HL-60 (cell line): ENCODE measurements at regions not wholly inside any gene's neighbourhood (a gene's known extent, or its start where the extent isn't known, plus 50 kb on each side); places are given as distances from the start of the nearest gene placed in this dataset.

Experiments
- DNase-seq, 2 experiments: peaks; one replicate each; pipeline ENCODE4 v3.0.0-alpha.2; 2010 to 2020; ENCODE audit warnings: low read depth in 1 of 2, low spot score in 1 of 2
- H3K27ac ChIP-seq: fragments of 250-450 bp; sonication (Bioruptor Pico); replicated peaks from 2 replicates; pipeline ENCODE4 v1.5.1; 2020; ENCODE audit warnings: mild to moderate bottlenecking, moderate library complexity
- H3K27me3 ChIP-seq: fragments of 250-450 bp; sonication (Bioruptor Pico); 2 replicates; pipeline ENCODE4 v1.5.1; 2021; ENCODE audit warnings: mild to moderate bottlenecking, moderate library complexity; ENCODE audit not compliant: insufficient read depth, poor library complexity, severe bottlenecking
- H3K4me3 ChIP-seq: replicated peaks from 2 replicates; pipeline ENCODE4 v1.5.1; 2011; ENCODE audit warnings: mild to moderate bottlenecking, control low read depth, low read length; ENCODE audit not compliant: insufficient read depth
- GABPA ChIP-seq: IDR thresholded peaks from 2 replicates; pipeline ENCODE4 v1.6.1; 2012; ENCODE audit warnings: low read depth
- POLR2AphosphoS5 ChIP-seq: IDR thresholded peaks from 2 replicates; pipeline ENCODE4 v1.6.1; 2012; ENCODE audit warnings: low read depth
- SPI1 ChIP-seq: IDR thresholded peaks from 2 replicates; pipeline ENCODE4 v1.6.1; 2012; ENCODE audit warnings: low read depth, mild to moderate bottlenecking, borderline replicate concordance
- TF ChIP-seq, protein P1 (sequence below): IDR thresholded peaks from one replicate; pipeline ENCODE4 v1.5.1; 2011; ENCODE audit warnings: low read length, control low read depth, inconsistent platforms; ENCODE audit not compliant: insufficient read depth
- TF ChIP-seq, protein P2 (sequence below): IDR thresholded peaks from 2 replicates; pipeline ENCODE4 v1.6.1; 2012; ENCODE audit warnings: low read depth; ENCODE audit not compliant: insufficient replicate concordance

DNA sequence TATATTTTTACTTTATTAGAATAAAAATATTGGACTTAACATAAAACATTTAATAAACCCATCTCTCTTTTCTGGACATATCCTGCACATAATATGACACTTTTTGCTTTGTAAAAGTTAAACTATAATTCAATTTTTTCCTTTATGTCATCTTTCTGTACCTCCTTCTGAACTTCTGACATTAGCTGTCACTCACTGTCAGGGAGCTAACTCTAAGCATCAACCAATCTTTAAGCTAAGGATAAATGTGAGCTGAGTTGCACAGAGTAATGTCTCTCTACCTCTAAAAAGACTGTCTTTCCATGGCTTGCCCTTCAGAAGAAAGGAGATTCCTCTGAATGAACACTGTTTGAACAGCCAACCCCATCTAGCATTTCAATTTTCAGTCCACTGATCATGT lies 948.6 kb upstream of the CHAC2 start:
- TF ChIP-seq SPI1 (no peak), POLR2AphosphoS5 (no peak), GABPA (no peak)
- TF ChIP-seq, protein P1, sequence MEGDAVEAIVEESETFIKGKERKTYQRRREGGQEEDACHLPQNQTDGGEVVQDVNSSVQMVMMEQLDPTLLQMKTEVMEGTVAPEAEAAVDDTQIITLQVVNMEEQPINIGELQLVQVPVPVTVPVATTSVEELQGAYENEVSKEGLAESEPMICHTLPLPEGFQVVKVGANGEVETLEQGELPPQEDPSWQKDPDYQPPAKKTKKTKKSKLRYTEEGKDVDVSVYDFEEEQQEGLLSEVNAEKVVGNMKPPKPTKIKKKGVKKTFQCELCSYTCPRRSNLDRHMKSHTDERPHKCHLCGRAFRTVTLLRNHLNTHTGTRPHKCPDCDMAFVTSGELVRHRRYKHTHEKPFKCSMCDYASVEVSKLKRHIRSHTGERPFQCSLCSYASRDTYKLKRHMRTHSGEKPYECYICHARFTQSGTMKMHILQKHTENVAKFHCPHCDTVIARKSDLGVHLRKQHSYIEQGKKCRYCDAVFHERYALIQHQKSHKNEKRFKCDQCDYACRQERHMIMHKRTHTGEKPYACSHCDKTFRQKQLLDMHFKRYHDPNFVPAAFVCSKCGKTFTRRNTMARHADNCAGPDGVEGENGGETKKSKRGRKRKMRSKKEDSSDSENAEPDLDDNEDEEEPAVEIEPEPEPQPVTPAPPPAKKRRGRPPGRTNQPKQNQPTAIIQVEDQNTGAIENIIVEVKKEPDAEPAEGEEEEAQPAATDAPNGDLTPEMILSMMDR, result no peak
- TF ChIP-seq, protein P2, sequence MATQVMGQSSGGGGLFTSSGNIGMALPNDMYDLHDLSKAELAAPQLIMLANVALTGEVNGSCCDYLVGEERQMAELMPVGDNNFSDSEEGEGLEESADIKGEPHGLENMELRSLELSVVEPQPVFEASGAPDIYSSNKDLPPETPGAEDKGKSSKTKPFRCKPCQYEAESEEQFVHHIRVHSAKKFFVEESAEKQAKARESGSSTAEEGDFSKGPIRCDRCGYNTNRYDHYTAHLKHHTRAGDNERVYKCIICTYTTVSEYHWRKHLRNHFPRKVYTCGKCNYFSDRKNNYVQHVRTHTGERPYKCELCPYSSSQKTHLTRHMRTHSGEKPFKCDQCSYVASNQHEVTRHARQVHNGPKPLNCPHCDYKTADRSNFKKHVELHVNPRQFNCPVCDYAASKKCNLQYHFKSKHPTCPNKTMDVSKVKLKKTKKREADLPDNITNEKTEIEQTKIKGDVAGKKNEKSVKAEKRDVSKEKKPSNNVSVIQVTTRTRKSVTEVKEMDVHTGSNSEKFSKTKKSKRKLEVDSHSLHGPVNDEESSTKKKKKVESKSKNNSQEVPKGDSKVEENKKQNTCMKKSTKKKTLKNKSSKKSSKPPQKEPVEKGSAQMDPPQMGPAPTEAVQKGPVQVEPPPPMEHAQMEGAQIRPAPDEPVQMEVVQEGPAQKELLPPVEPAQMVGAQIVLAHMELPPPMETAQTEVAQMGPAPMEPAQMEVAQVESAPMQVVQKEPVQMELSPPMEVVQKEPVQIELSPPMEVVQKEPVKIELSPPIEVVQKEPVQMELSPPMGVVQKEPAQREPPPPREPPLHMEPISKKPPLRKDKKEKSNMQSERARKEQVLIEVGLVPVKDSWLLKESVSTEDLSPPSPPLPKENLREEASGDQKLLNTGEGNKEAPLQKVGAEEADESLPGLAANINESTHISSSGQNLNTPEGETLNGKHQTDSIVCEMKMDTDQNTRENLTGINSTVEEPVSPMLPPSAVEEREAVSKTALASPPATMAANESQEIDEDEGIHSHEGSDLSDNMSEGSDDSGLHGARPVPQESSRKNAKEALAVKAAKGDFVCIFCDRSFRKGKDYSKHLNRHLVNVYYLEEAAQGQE, result no peak
- H3K27me3 ChIP-seq, result no peaks in the 10 kb centered on the region
- DNase-seq, result no peak

DNA sequence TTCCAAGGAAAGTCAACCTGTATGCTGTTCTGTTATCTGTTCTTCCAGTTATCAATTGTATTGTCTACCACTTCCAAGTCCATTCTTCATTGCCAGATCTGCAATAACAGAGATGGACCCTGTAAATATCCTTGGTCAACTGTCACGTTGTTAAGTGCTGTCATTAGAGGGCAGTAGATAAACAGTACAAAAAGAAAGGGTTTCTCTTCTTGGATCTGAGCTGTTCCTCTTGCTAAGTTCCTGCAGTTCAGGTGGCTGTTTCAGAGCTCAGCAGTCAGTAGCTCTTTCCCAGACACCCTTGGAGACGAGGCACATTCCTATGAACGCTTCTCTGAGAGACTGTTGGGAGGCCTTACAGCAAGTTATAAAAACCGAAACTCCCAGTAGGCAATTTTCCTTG lies 957.1 kb upstream of the CHAC2 start:
- Histone ChIP-seq H3K27me3 (no peaks in the 10 kb centered on the region), H3K27ac (no peak overlapping the region), H3K4me3 (no peak overlapping the region)
- DNase-seq, result no peak
- TF ChIP-seq POLR2AphosphoS5 (no peak), GABPA (no peak), SPI1 (no peak)
- TF ChIP-seq, protein P1, result no peak
- TF ChIP-seq, protein P2, result no peak

More for the DNA sequence above, 948.6 kb upstream of the CHAC2 start:
- Histone ChIP-seq H3K4me3 (no peak overlapping the region), H3K27ac (no peak overlapping the region)

DNA sequence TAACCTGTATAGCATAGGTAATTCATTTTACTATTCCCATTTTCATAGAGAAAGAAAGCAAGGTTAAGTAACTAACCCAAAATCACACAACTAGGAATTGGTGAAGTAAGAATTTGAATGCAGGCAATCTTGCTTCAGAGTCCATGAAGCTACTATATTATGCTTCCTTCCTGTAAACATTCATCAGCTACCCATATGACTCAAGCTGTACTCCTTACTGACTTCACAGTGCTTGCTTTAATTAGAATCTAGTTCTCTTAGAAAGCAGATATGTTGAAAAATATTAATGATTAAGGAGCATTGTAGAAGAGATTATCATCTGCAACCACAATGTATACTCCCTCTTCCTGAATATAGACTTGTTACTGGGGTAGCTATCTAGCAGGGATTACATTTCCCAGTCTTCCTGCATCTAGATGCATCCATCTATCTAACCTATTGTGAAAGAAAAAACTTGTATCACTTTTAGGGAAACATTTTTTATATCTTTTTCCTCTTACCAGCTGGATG lies 961.6 kb upstream of the CHAC2 start:
- no peak overlapping the region for H3K4me3 ChIP-seq
- DNase-seq, result no peak

More for the DNA sequence above, 961.6 kb upstream of the CHAC2 start:
- TF ChIP-seq POLR2AphosphoS5 (no peak), GABPA (no peak), SPI1 (no peak)
- TF ChIP-seq, protein P2, result no peak
- TF ChIP-seq, protein P1, result no peak
- H3K27me3 ChIP-seq, result no peaks in the 10 kb centered on the region
- H3K27ac ChIP-seq, result no peak overlapping the region
